PC-9 (cell line): ENCODE measurements at regions not wholly inside any gene's neighbourhood (a gene's known extent, or its start where the extent isn't known, plus 50 kb on each side); places are given as distances from the start of the nearest gene placed in this dataset.
A peak's percentile ranks its signal among the peaks of the same experiment; 100 is the strongest.

Source experiments
- BruUV-seq: library from RNA; stranded (reverse); fragments of 400-500 nt; replicated peaks from 2 replicates; lab custom pipeline; 2021; lab: Mats Ljungman, UMichigan
- CTCF ChIA-PET: fragments of 300-600 bp; sonication (Branson Sonifier 250); formaldehyde crosslinking; loops from one replicate; lab custom pipeline; 2022; ENCODE audit warnings: antibody characterized with exemption; lab: Charles Lee
- POLR2A ChIA-PET: fragments of 300-600 bp; sonication (Branson Sonifier 250); formaldehyde crosslinking; loops from one replicate; lab custom pipeline; 2022; ENCODE audit warnings: antibody characterized with exemption; ENCODE audit not compliant: unreplicated experiment; lab: Charles Lee
- DNase-seq, 2 experiments: peaks; one replicate each; pipeline versions ENCODE4 v3.0.0 to v3.0.0-alpha.2; 2015 to 2022; ENCODE audit warnings: mixed read lengths in 1 of 2
- H2AFZ ChIP-seq: fragments of 200-600 bp; sonication (generic); 2 replicates; pipeline ENCODE4 v1.8.1; 2017; ENCODE audit warnings: antibody characterized with exemption
- H3F3A ChIP-seq: fragments of 200-600 bp; sonication (generic); 2 replicates; pipeline ENCODE4 v1.8.1; 2017; ENCODE audit warnings: antibody characterized with exemption, mild to moderate bottlenecking, low read depth; ENCODE audit not compliant: insufficient read depth
- H3K27ac ChIP-seq: fragments of 200-600 bp; sonication (generic); 2 replicates; pipeline ENCODE4 v1.6.1; 2016; ENCODE audit warnings: mixed run types
- H3K27me3 ChIP-seq: fragments of 200-600 bp; sonication (generic); 2 replicates; pipeline ENCODE4 v1.6.1; 2016; ENCODE audit warnings: low read depth, mixed run types; ENCODE audit not compliant: insufficient read depth
- H3K36me3 ChIP-seq: fragments of 200-600 bp; sonication (generic); 2 replicates; pipeline ENCODE4 v1.6.1; 2016; ENCODE audit warnings: low read depth, mixed run types
- H3K4me1 ChIP-seq: fragments of 200-600 bp; sonication (generic); replicated peaks from 2 replicates; pipeline ENCODE4 v1.6.1; 2016; ENCODE audit warnings: mixed run types; ENCODE audit not compliant: insufficient read depth
- H3K4me2 ChIP-seq: fragments of 200-600 bp; sonication (generic); 2 replicates; pipeline ENCODE4 v1.6.1; 2017; ENCODE audit warnings: mixed run types
- H3K4me3 ChIP-seq: fragments of 200-600 bp; sonication (generic); 2 replicates; pipeline ENCODE4 v1.6.1; 2016; ENCODE audit warnings: mixed run types
- H3K79me2 ChIP-seq: fragments of 200-600 bp; sonication (generic); 2 replicates; pipeline ENCODE4 v1.6.1; 2017; ENCODE audit warnings: low read depth, mixed run types
- H3K9me2 ChIP-seq: fragments of 200-600 bp; sonication (generic); 2 replicates; pipeline ENCODE4 v1.8.1; 2017; ENCODE audit warnings: mild to moderate bottlenecking; ENCODE audit not compliant: insufficient read depth
- H3K9me3 ChIP-seq: fragments of 200-600 bp; sonication (generic); 2 replicates; pipeline ENCODE4 v1.8.1; 2016; ENCODE audit warnings: low read depth; ENCODE audit not compliant: insufficient read depth
- H4K20me1 ChIP-seq: fragments of 200-600 bp; sonication (generic); 2 replicates; pipeline ENCODE4 v1.8.1; 2017; ENCODE audit not compliant: insufficient read depth
- EZH2 ChIP-seq: fragments of 200-600 bp; sonication (generic); IDR thresholded peaks from 2 replicates; pipeline ENCODE4 v1.8.0; 2017; ENCODE audit warnings: antibody characterized with exemption, low read depth
- intact Hi-C: fragments of 100-400 bp; cut with micrococcal nuclease; formaldehyde crosslinking; loops from one replicate; pipeline ENCODE4 v1.10.0; 2022; ENCODE audit not compliant: unreplicated experiment
- TF ChIP-seq, protein P1 (sequence below): fragments of 200-600 bp; sonication (generic); conservative IDR thresholded peaks from 2 replicates; pipeline ENCODE4 v1.6.1; 2017; ENCODE audit warnings: mixed run types, antibody characterized with exemption, mild to moderate bottlenecking, moderate library complexity

DNA sequence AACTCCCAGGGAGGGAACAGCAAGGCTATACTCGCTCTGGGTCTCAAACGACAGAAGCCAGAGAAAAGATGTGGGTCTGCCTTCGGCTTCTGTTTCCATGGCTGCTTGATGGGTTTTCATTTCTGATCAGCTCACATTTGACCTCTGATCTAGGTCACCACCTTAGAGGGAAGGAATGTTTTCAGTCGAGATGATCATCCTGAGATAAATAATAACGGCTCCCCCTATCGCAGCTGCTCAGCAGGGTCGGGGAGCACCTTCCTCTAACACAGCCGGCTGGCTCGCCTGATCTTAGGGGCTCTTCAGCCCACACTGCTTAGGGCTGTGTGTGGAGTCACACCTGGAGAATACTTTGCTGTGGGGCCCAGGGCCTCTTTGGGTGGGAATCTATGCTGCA lies 53.1 kb upstream of the ZNF648 start:
- TF ChIP-seq, protein P1, sequence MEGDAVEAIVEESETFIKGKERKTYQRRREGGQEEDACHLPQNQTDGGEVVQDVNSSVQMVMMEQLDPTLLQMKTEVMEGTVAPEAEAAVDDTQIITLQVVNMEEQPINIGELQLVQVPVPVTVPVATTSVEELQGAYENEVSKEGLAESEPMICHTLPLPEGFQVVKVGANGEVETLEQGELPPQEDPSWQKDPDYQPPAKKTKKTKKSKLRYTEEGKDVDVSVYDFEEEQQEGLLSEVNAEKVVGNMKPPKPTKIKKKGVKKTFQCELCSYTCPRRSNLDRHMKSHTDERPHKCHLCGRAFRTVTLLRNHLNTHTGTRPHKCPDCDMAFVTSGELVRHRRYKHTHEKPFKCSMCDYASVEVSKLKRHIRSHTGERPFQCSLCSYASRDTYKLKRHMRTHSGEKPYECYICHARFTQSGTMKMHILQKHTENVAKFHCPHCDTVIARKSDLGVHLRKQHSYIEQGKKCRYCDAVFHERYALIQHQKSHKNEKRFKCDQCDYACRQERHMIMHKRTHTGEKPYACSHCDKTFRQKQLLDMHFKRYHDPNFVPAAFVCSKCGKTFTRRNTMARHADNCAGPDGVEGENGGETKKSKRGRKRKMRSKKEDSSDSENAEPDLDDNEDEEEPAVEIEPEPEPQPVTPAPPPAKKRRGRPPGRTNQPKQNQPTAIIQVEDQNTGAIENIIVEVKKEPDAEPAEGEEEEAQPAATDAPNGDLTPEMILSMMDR = no peak
- no peak for TF ChIP-seq EZH2
- Histone ChIP-seq H3K79me2 (no peaks in the 10 kb centered on the region), H3K4me2 (no peak overlapping the region), H3K9me3 (0 out of 2 replicates have a peak, but pooled peaks cover 5% of the 10 kb centered on the region), H2AFZ (no peak overlapping the region), H3K9me2 (no peaks in the 10 kb centered on the region), H3K27ac (no peak overlapping the region), H3F3A (no peaks in the 10 kb centered on the region), H3K27me3 (no peaks in the 10 kb centered on the region), H3K36me3 (no peaks in the 10 kb centered on the region), H3K4me1 (no peaks in the 10 kb centered on the region), H3K4me3 (no peak overlapping the region), H4K20me1 (no peaks in the 10 kb centered on the region)
- no peak for DNase-seq
- no TSS peak for BruUV-seq
- intact Hi-C loops = no loop called here
- POLR2A ChIA-PET = no interaction called here
- CTCF ChIA-PET = no interaction called here

DNA sequence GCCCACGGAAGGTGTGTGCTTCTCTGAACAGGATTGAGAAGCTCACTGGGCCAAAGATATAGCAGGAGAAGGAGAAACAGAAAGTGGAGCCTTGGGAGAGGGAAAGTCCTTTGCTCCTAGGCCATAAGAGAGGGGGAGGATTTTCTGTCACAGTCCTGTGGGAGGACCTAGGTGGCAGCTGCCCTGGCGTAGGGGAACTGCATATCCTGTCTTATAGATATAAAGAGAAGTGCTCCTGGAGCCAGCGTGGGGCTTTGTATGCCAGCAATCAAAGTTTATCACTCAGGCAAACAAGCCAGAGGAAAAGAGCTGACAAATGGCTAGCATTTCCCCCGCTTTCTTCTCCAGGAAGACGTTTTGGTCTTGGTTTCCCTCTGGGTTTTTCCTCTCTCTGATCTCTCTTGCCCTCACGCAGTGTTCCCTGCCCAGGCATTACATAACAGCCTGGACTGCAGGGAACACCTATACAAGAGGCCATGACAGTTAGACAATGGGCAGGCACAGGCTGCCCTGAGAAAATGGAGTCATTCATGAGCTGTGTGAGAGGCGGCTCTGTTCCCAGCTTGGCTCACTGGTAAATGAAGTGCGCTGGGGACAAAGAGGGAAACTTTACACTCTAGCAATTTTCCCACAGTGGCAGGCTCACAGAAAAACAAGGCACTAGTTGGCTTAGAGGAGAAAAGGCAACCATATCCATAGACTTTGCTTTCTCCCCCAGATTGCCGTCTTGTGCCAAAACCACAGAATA lies 52.5 kb upstream of the ZNF648 start:
- Histone ChIP-seq H3K36me3 (no peaks in the 10 kb centered on the region), H3K4me1 (no peaks in the 10 kb centered on the region), H3K9me3 (0 out of 2 replicates have a peak, but pooled peaks cover 3% of the 10 kb centered on the region), H3K9me2 (no peaks in the 10 kb centered on the region), H3K4me3 (no peak overlapping the region), H4K20me1 (no peaks in the 10 kb centered on the region), H3K27ac (no peak overlapping the region), H3K79me2 (no peaks in the 10 kb centered on the region), H2AFZ (no peak overlapping the region), H3K27me3 (no peaks in the 10 kb centered on the region), H3F3A (no peaks in the 10 kb centered on the region), H3K4me2 (no peak overlapping the region)
- BruUV-seq = no TSS peak
- ChIA-PET CTCF (no interaction called here), POLR2A (no interaction called here)
- intact Hi-C loops = no loop called here
- TF ChIP-seq, protein P1 = no peak
- TF ChIP-seq EZH2 = no peak
- no peak for DNase-seq

DNA sequence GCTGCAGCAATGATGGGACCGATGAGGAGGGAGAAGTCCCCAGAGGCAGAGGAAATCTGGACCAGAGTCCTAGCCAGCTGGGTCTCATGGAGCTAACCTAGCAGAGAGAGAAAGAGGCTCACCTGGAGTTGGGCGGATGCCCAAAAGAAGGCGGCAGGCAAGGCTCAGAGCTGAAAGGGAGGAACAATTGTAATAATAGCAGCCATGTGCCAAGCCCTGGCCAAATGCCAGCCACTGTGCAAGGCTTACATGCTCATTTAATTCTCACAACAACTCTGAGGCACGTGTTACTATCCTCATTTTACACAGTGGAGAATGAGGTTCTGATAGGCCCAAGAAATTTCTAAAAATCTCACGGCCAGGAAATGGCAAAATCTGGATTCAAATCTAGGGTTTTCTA lies 50.0 kb upstream of the ZNF648 start:
- Histone ChIP-seq H3F3A (peaks cover 15% of the 10 kb centered on the region), H3K4me1 (peaks cover 14% of the 10 kb centered on the region), H4K20me1 (no peaks in the 10 kb centered on the region), H3K4me3 (no peak overlapping the region), H3K9me2 (no peaks in the 10 kb centered on the region), H3K79me2 (no peaks in the 10 kb centered on the region), H2AFZ (no peak overlapping the region), H3K4me2 (no peak overlapping the region), H3K27me3 (no peaks in the 10 kb centered on the region), H3K9me3 (no peaks in the 10 kb centered on the region), H3K27ac (no peak overlapping the region), H3K36me3 (no peaks in the 10 kb centered on the region)
- TF ChIP-seq, protein P1 = no peak
- TF ChIP-seq EZH2 = no peak
- BruUV-seq = no TSS peak
- DNase-seq = peak in 1 of 2 experiments; percentile 9
- ChIA-PET CTCF (no interaction called here), POLR2A (no interaction called here)
- intact Hi-C loops = no loop called here
